22Rv1 (cell line): ENCODE measurements at regions not wholly inside any gene's neighbourhood (a gene's known extent, or its start where the extent isn't known, plus 50 kb on each side); places are given as distances from the start of the nearest gene placed in this dataset.

Experiments used
- ZFX ChIP-seq: fragments of 450-650 bp; IDR thresholded peaks from 2 replicates; pipeline ENCODE4 v1.6.1; 2017; ENCODE audit warnings: antibody characterized with exemption, borderline replicate concordance
- TF ChIP-seq, protein P1 (sequence below): fragments of 450-650 bp; IDR thresholded peaks from 2 replicates; pipeline ENCODE4 v1.5.1; 2017; ENCODE audit warnings: mild to moderate bottlenecking

DNA sequence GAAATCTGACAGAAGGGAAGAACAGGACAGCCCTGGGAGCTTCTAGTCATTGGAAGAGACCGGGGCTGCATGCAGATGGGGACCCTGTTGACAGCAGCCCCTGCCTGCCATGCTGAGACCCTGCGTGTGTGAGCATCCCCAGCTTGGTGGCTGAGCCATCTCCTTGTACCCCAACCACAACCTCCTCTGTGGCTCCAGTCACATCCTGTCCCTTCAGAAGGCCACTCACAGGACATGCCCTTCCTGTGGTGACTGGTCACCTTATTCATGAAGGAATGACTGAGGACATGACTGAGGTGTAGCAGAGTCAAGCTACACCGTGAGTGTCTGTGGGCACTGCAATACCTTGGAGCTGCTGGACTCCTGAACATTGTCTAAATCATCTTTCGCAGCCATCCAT, 141.8 kb upstream of the ERRFI1 start:
- TF ChIP-seq, protein P1, sequence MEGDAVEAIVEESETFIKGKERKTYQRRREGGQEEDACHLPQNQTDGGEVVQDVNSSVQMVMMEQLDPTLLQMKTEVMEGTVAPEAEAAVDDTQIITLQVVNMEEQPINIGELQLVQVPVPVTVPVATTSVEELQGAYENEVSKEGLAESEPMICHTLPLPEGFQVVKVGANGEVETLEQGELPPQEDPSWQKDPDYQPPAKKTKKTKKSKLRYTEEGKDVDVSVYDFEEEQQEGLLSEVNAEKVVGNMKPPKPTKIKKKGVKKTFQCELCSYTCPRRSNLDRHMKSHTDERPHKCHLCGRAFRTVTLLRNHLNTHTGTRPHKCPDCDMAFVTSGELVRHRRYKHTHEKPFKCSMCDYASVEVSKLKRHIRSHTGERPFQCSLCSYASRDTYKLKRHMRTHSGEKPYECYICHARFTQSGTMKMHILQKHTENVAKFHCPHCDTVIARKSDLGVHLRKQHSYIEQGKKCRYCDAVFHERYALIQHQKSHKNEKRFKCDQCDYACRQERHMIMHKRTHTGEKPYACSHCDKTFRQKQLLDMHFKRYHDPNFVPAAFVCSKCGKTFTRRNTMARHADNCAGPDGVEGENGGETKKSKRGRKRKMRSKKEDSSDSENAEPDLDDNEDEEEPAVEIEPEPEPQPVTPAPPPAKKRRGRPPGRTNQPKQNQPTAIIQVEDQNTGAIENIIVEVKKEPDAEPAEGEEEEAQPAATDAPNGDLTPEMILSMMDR = no peak
- TF ChIP-seq ZFX = no peak
